CD1c-positive myeloid dendritic cell (primary cell): ENCODE measurements at regions not wholly inside any gene's neighbourhood (a gene's known extent, or its start where the extent isn't known, plus 50 kb on each side); places are given as distances from the start of the nearest gene placed in this dataset.
A peak's percentile ranks its signal among the peaks of the same experiment; 100 is the strongest.

Experiments used
- DNase-seq: peaks from one replicate; pipeline ENCODE4 v3.0.0-alpha.2; 2016; ENCODE audit errors: extremely low spot score

DNA sequence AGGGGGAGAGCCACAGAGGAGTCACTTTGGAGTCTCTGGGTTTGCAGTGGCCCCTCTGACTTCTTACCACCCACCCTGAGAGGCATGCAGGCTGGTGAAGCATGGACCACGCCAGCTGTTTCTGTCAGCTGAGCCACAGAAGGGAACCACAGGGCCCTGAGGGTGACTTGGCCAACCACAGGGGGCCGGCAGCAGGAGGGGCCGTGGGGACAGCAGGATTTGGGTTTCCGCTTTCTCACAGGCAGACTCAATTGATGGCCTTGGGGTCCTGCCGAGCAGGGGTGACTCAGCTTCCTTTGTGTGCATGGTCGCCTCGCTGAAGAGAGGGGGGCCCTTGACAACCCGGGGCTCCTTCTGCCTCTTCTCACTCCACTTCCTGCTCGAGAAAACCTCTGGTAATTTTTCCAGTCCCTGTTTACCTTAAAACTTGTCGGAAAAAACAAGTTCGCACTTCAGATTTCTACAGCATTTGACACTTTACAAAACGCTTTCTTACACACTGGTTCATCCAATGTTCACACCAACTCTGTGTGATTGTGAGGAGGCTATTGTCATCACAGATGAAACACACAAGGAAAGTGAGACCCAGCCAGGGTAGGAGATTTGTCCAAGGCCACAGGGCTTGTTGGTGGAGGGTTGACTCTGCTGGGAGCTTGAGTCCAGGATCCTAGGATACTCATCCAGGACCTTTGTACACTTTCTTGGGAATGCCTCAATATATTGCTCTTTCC, 311.2 kb downstream of the LPIN1 start:
- peak; percentile 44 for DNase-seq

DNA sequence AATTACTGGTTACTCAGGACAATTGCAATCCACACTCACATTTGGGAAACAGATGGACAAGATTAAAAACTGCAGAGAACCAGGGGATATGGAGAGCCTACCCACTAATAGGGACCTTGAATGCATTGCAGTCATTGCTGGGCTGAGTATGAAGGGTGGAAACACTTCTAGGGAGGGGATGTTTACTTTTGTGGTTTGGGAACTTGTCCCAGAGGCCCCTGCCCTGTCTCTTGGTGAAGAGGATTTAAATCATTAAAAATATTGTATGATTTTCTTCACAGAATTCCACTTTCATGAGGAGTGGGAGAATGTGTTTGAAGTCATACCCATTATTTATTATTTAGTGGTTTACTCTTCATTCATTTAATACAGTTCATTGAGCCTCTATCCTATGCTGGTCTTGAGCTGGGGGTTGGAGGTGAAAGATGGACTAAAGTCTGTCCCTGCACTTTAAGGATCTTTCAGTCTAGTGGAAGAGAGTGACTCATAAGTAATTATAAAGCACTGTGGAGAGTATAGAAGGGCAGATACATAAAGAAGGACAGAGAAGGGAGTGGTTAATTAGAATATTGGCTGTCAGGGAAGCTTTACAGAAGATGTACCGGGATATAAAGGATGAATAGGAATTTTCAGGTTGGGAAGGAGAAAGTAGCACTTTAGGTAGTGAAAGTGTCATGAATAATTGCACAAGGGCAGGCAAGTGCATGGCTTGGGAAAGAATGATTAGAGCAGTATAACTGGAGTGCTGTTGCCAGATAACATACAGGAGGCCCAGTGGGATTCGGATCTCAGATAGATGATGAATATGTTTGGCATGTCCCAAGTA, 313.4 kb downstream of the LPIN1 start:
- no peak for DNase-seq

DNA sequence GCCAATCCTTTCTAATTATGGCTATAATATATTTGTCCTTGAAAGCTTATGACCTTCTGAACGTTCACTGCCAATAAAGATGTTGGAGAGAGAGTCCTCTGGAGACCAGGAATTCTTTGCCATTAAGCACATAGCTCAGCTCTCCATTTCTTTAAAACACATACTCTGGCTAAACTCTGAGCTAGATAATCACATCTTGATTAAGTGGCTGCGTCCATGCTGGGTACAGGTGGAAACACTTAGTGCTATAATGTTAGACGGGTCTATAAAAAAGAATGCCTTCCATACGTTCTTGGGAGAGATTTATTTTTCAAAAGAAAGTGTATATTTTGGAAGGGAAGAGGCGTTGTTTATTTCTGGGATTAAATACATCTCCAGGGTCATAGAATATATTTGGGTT, 314.5 kb downstream of the LPIN1 start:
- no peak for DNase-seq

DNA sequence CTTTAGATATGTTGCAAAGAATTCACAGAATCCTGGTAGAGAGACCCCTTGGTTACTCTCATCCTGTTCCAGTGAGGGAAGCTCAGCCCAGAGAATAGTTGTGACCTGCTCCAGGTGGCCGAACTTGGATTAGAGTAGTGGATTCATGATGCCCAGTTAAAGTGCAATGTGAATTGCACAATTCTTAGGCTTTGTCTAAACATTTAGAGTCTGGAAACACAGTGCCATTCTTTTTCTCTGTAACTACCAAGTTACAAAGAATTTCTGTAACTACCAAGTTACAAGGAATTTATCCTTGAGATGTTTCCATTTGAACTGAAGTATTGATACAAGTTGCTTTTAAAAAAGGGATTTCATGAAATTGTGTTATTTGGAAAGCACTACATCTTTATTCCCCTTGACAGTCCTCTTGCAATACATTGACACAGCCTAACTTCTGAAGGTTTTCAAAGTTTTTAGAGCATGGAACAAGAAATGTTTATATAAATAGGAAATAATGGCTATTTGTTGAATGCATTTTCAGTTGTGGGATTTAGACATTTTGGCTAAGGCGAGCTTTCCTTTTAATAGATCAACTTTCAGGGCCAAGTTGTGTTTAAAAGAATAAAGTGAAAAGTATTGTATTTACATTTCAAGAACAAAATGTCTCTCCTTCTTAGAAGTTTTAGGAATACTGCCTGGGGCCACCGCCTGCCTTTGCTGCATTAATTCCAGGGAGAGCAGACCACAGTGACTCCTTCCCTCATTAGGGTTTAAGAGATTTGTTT, 315.0 kb downstream of the LPIN1 start:
- DNase-seq, result no peak

DNA sequence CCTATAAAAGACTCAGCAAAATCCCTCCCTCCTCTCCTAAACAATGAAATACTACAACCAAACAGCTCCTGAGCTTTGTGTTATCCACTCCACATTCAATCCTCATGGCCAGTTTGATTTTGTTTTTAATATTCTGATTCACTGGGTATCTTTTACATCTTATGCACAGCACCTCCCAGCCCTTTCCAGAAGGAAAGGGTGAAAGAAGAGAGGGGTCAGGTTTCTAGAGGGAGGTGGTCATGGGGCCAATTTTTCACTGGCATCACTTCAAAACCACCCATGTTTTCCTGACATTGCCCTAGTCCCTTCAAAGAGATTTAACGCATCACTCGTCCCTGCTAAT, 315.6 kb downstream of the LPIN1 start:
- no peak for DNase-seq

DNA sequence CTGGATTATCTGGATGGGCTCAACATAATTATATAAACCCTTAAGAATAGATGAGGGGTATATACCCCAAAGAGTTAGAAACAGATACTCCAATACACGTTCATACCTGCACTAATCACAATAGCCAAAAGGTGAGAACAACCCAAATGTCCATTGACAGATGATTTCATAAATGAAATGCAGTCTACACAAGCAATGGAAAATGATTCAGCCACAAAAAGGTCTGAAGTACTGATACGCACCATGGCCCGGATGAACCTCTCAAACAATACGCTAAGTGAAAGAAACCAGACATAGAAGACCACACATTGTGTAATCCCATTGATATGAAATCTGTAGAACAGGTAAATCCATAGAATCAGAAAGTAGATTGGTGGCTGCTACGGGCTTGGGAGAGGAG, 316.8 kb downstream of the LPIN1 start:
- DNase-seq, result no peak

DNA sequence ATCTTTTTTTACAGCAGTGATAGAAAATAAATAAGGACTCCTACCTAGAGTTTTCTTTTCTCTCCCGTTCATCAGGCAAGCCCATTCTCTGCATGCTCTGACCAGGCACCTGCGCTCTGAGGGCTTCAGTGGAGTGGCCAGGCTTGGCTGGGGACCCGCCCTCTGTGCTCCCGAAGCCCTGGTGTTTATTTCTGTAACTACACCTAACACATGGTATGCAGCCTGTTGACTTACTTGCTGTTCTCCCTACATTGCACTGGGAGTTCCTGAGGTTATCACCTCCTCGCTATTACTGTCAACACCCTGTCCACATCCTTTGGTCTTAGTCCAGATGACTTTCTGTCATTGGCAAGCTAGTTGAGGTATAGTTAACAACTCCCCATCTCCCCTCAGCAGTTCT, 317.7 kb downstream of the LPIN1 start:
- no peak for DNase-seq

DNA sequence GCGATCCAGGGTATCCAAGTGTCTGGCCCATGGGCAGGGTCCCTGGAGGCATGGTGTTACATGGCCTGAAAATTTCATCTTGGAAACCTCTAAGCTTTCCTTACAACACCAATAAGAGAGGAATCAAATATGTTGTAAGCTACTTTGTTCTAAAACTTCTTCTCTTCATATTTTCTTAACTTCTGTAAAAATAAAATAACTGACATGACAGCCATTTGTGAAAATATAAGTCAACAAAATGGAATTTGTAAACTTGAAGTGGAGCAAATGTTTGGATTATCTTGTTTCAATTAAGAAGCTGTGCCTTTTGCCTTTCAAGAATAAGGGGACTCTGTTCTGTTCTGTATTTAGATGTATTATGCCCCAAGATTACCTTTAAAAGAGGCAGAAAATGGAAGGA, 319.7 kb downstream of the LPIN1 start:
- DNase-seq, result no peak

DNA sequence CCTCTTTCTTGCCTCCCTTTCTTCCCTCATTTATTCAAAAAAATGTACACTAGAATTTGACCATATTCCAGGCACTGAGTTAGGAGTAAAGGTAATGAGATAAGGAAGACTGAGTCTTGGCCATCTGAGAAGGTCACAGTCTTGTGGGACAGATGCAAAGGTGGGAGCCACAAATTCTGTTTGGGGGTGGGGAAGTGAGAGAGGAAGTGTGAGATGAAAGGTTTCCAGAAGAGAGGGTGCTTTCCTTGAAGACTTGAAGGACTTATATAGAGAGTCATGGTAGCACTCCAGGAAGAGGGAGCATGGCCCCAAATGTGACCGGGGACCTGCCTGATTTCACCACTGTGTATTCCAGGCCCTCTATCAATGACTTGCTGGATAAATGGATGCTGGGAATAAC, 320.6 kb downstream of the LPIN1 start:
- no peak for DNase-seq

DNA sequence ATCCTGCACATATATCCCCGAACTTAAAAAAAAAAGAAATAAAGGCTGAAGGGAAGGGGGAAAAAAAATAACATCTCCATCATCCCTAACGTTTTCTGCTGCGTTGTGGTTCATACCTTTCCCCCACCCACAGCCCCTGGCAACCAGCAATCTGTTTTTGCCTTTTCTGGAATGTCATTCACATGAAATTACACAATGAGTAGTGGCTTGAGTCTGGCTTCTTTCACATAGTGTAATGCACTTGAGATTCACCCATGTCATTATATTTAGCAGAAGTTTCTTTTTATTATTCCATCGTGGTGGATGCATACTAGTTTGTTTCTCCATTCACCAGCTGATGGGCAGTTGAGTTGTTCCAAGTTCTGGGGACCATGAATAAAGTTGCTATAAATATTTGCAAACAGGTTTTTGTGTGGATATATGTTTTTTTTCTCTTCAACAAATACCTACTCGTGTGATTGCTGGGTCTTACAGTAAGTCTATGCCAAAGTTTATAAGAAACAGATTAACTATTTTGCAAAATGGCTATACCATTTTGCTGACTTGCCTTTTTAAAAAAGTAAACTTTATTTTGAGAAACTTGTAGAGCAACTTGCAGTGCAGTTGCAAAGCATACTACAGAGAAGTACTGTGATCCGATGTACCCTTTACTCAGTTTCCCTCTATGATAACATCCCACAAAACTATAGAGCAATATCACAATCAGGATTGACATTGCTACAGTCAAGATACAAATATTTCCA, 322.5 kb downstream of the LPIN1 start:
- no peak for DNase-seq

DNA sequence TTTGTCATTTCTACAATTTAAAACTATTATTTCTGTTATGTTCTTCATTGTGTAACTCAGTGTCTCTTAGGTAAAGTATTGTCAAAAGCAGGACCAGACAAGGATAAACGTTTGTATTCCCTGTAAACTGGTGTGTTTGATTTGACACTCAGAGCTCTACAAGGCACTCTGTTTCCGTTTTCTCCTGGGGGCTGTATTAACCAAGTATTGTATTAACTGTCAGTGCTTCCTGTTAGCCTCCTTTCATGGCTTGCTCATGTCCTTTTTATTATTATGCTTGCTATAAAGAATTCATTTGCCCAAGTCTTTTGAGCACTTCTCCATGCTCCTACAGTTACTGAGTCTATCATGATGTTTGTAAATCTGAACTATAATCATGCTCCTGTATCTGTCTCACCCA, 323.7 kb downstream of the LPIN1 start:
- no peak for DNase-seq

DNA sequence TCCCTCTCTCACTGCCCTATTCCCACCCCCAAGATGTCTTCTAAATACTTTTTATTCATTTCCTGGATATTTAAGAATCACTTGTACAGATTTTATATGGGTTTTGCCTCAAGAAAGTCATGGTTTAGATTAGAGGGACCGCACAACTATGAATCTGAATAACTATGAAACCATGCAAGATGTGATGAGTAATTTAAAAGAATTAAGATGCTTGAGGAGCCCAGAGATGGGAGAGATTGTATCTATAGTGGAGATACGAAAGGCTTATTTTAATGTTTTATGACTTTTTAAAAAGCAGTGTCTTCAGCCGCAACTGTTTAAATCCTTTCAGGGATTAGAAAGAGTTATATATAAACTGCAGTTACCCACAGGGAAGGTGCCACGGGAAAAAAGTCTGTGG, 324.1 kb downstream of the LPIN1 start:
- DNase-seq, result no peak

DNA sequence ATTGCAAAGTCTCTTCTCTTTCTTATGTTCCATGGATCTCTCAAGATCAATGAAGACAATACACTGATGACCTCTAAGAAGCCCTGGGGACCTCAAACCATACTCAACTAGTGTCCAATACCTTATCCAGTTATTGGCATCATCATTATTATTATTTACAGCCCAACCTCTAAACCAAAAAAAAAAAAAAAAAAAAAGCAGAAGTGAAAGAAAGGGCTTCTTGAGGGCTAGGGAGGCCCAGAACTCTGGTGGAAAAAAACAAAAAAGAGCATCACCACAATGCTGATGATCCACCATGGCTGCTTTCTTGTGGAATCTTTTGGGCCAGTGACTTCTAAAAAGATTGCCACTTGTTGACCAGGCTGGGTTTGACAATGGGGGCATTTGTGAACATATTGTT, 324.9 kb downstream of the LPIN1 start:
- peak; percentile 57 for DNase-seq

DNA sequence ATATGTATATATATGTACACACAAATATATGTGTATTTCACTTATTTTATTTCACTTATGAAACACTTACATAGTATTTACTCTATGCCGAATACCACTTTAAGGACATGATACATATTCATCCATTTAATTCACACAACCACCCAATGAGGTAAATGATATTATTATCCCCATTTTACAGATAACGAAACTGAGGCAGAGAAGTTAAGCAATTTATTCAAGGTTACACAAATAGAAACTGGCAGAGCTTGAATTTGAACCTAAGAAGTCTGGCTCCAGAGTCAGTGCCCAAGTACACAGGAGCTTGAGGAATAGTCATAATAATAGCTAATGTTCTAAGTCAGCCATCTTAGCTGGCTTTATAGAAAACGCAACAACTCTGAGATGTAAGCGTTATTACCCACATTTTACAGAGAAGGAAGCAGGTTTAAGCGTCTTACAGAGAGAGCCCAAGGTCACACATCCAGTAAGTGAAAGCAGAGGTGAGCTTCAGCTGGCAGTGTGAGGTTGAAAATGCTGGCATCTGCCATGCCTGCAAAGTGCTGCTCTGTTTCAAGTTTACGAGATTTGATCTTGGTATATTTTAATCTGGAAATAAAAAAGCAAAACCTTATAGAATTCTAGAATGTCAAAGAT, 326.9 kb downstream of the LPIN1 start:
- DNase-seq, result no peak

DNA sequence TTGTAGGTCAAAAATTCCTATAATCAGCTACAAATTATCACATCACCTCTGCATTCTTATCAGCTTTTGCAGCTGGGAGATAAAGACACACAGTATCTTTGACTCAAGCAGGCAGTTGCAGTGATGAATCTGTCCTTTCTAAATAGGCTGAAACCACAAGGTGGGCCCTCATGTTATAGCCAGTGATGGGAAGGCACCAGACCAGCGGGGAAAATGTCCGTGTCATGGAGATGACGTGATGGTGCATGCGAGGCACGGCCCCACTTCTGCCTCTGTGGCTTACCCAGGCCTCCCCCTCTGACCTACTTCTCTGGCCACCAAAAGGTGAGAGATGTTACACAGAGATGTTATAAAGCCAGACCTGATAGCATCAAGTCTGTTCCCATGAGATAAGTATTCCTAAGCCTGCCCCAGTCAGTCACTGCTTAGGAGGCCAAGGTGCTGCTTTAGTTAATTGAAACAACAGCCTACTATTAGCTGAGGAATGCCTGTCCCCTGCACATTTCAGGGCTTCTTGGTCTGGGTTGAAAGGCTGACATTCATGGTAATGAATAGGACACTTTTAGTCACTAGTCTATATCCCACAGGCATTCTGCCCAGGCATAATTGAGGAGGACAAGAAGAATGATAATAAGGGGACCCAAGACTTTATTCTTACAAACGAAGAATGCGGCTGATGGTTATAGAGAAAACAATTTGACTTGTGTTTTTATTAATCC, 327.9 kb downstream of the LPIN1 start:
- DNase-seq, result no peak

DNA sequence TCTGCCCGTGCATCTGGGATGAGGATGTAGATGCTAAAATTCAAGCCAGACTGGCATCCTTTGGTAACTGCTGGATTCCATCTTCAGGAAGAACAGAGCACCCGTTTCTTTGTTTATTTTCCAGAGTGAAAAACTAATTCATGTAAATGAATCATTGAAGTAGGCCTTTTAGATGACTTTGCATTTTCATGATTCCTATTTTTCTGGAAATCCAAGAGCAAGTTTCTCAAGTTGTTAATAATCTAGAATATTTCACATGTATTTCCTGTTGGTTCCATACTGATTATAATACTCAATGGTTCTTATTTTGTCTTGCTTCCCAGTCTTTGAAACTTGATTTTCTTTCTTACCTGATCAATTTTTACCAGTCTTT, 328.4 kb downstream of the LPIN1 start:
- DNase-seq, result no peak

DNA sequence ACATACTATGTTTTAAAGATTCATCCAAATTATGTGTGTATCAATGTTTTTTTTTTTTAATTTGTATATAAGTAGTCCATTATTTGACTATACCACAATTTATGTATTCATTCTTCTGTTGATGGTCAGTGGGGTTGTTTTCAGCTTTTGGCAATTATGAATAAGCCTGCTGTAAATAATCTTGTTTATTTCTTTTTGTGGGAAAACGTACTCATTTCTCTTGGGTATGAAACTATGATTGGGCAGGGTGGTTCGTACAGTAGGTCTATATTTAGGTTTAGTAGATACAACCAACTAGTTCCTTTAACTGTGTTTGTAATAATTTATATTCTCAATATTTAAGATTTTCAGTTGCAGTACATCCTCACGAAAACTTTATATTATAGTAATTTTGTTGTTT, 329.2 kb downstream of the LPIN1 start:
- no peak for DNase-seq

DNA sequence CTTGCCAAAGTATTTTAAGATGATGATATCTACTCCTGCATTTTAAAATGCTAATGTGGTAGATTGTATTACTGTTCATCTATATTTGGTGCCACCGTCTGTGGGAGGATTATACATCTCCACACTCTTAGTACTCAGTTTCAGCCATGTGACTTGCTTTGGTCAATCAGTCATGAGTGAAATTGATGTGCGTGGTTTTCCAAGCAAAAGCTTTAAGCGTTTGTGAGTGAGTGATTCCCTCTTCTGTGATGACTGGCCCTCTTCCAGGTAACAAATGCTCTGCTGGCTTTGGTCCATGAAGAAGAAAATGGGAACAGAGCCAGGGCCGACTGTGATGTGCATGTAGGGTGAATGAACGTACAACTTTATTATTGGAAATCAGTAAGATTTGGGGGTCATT, 330.4 kb downstream of the LPIN1 start:
- DNase-seq, result no peak

DNA sequence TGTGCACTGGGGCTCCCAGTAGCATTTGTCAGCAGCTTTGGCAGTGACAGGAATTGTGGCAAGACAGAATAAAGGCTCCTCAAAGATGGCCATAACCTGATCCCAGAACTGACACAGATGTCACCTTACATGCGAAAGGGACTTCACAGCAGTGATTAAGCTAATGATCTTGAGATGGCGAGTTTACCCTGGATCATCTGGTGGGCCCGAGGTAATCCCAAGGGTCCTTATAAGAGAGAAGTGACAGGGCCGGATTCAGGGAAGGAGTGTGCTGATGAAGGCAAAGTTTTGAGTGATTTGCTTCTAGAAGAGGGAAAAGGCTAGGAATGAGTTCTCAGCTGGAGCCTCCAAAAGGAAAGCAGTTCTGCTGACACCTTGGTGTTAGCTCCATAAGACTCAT, 333.9 kb downstream of the LPIN1 start:
- DNase-seq, result no peak

DNA sequence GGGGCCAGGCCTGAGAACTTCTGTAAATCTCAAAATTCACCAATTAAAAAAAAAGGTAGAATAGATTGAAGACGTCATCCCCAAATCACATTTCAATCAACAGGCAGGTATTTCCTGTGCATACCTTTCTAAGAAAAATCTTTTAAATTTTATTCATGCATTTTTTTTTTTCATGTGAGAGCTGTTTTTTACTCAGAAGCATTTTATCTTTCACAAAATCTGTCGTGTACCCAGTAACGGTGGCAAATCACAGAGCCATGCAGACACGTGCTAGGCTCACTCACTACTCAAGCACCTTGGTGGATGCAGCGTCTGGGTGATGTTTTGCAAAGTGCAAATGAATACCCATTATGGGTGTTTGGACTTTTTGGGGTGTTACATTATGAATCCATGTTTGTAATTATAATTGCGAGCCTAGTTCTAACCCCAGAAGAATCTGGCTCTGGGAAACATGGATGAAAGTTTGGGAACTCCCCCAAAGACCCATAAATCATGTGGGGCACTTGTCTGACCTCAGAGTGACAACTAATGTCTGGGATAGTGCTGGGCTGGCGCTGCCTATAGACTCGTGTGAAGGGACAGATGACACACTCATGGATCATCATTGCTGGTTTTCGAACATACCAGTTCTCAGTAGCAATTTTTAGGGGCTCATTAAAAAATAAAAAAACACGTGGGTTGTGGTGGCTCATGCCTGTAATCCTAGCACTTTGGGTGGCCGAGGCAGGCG, 335.2 kb downstream of the LPIN1 start:
- DNase-seq, result peak; percentile 9
